ENCODE measurements at regions not wholly inside any gene's neighbourhood (a gene's known extent, or its start where the extent isn't known, plus 50 kb on each side); places are given as distances from the start of the nearest gene placed in this dataset.

- no peak for TF ChIP-seq EZH2 (IDR thresholded peaks at IDR 0.05; ENCODE audit: borderline replicate concordance, low read depth, low read length, poor library complexity, severe bottlenecking)
- TF ChIP-seq CTCF (conservative IDR thresholded peaks at IDR 0.05; ENCODE audit: low read depth, low read length): no peak
- Histone ChIP-seq H3K4me1 (ENCODE audit: insufficient read depth, low read length, poor library complexity, severe bottlenecking) (no peaks in the 10 kb centered on the region), H3K27ac (ENCODE audit: low read depth, low read length, poor library complexity, severe bottlenecking) (no peak overlapping the region), H3K36me3 (ENCODE audit: insufficient read depth, low read length, poor library complexity, severe bottlenecking) (no peaks in the 10 kb centered on the region), H3K9me3 (ENCODE audit: low read depth, low read length, poor library complexity, severe bottlenecking) (peaks cover 21% of the 10 kb centered on the region), H3K4me3 (ENCODE audit: low read depth, low read length, poor library complexity, severe bottlenecking) (no peak overlapping the region), H3K27me3 (replicated peaks; ENCODE audit: insufficient read depth, low read depth, low read length, poor library complexity) (no peaks in the 10 kb centered on the region)
- POLR2A ChIA-PET (ENCODE audit: low non-redundant PET): no interaction called here
- intact Hi-C loops (cut with micrococcal nuclease; ENCODE audit: unreplicated experiment): no loop called here
- CTCF ChIA-PET: no interaction called here
- no peak for DNase-seq (ENCODE audit: low spot score)
- BruUV-seq (replicated peaks): no TSS peak
Observed at GRCh38 chr2:107334306-107334705, 448.3 kb upstream of the ST6GAL2 start.

GRCh38 chr2:107336526-107336925 is 450.6 kb upstream of the ST6GAL2 start:
- H3K36me3 ChIP-seq (ENCODE audit: insufficient read depth, low read length, poor library complexity, severe bottlenecking): no peaks in the 10 kb centered on the region
- POLR2A ChIA-PET (ENCODE audit: low non-redundant PET): no interaction called here
- DNase-seq (ENCODE audit: low spot score): no peak
- CTCF ChIA-PET: no interaction called here
- no peak overlapping the region for H3K27ac ChIP-seq (ENCODE audit: low read depth, low read length, poor library complexity, severe bottlenecking)
- no peaks in the 10 kb centered on the region for H3K4me1 ChIP-seq (ENCODE audit: insufficient read depth, low read length, poor library complexity, severe bottlenecking)
- H3K27me3 ChIP-seq (replicated peaks; ENCODE audit: insufficient read depth, low read depth, low read length, poor library complexity): no peaks in the 10 kb centered on the region
- no peak overlapping the region for H3K4me3 ChIP-seq (ENCODE audit: low read depth, low read length, poor library complexity, severe bottlenecking)
- no TSS peak for BruUV-seq (replicated peaks)
- peaks cover 23% of the 10 kb centered on the region for H3K9me3 ChIP-seq (ENCODE audit: low read depth, low read length, poor library complexity, severe bottlenecking)
- TF ChIP-seq EZH2 (IDR thresholded peaks at IDR 0.05; ENCODE audit: borderline replicate concordance, low read depth, low read length, poor library complexity, severe bottlenecking): no peak
- TF ChIP-seq CTCF (conservative IDR thresholded peaks at IDR 0.05; ENCODE audit: low read depth, low read length): no peak
- intact Hi-C loops (cut with micrococcal nuclease; ENCODE audit: unreplicated experiment): no loop called here

GRCh38 chr2:107337209-107337898 is 451.4 kb upstream of the ST6GAL2 start:
- H3K27ac ChIP-seq (ENCODE audit: low read depth, low read length, poor library complexity, severe bottlenecking): no peak overlapping the region
- no peaks in the 10 kb centered on the region for H3K36me3 ChIP-seq (ENCODE audit: insufficient read depth, low read length, poor library complexity, severe bottlenecking)
- no peaks in the 10 kb centered on the region for H3K4me1 ChIP-seq (ENCODE audit: insufficient read depth, low read length, poor library complexity, severe bottlenecking)
- no TSS peak for BruUV-seq (replicated peaks)
- TF ChIP-seq EZH2 (IDR thresholded peaks at IDR 0.05; ENCODE audit: borderline replicate concordance, low read depth, low read length, poor library complexity, severe bottlenecking): no peak
- TF ChIP-seq CTCF (conservative IDR thresholded peaks at IDR 0.05; ENCODE audit: low read depth, low read length): no peak
- H3K4me3 ChIP-seq (ENCODE audit: low read depth, low read length, poor library complexity, severe bottlenecking): no peak overlapping the region
- H3K27me3 ChIP-seq (replicated peaks; ENCODE audit: insufficient read depth, low read depth, low read length, poor library complexity): no peaks in the 10 kb centered on the region
- intact Hi-C loops (cut with micrococcal nuclease; ENCODE audit: unreplicated experiment): no loop called here
- ChIA-PET POLR2A (ENCODE audit: low non-redundant PET) (no interaction called here), CTCF (no interaction called here)
- no peak for DNase-seq (ENCODE audit: low spot score)
- H3K9me3 ChIP-seq (ENCODE audit: low read depth, low read length, poor library complexity, severe bottlenecking): peaks cover 23% of the 10 kb centered on the region

All from A673 (cell line).